Type B pancreatic cell (in vitro differentiated cells): ENCODE measurements at regions not wholly inside any gene's neighbourhood (a gene's known extent, or its start where the extent isn't known, plus 50 kb on each side); places are given as distances from the start of the nearest gene placed in this dataset.

Experiments
- DNase-seq: peaks from one replicate; pipeline ENCODE4 v3.0.0; 2021; ENCODE audit warnings: mixed read lengths; ENCODE audit not compliant: unreplicated experiment; ENCODE audit errors: extremely low spot score
- H3K27ac Mint-ChIP-seq: 2 replicates; pipeline ENCODE4 v1.8.0; 2021; ENCODE audit warnings: mild to moderate bottlenecking, mixed read lengths
- H3K27me3 Mint-ChIP-seq: 2 replicates; pipeline ENCODE4 v1.8.0; 2021; ENCODE audit warnings: mixed read lengths
- H3K36me3 Mint-ChIP-seq: 2 replicates; pipeline ENCODE4 v1.8.0; 2021; ENCODE audit warnings: mixed read lengths
- H3K4me1 Mint-ChIP-seq: one replicate; pipeline ENCODE4 v1.8.0; 2021; ENCODE audit warnings: mixed read lengths; ENCODE audit not compliant: unreplicated experiment
- H3K4me3 Mint-ChIP-seq: 2 replicates; pipeline ENCODE4 v1.8.0; 2021; ENCODE audit warnings: mild to moderate bottlenecking, mixed read lengths
- H3K9me3 Mint-ChIP-seq: 2 replicates; pipeline ENCODE4 v1.8.0; 2021; ENCODE audit warnings: mixed read lengths
- CTCF ChIP-seq: fragments of 200-600 bp; sonication (generic); conservative IDR thresholded peaks from 2 replicates; pipeline ENCODE4 v1.5.0; 2021; ENCODE audit warnings: antibody characterized with exemption, mild to moderate bottlenecking

GRCh38 chr4:134382478-134383227 is 181.1 kb upstream of the PABPC4L start:
- Mint-ChIP-seq H3K9me3 (no peaks in the 10 kb centered on the region), H3K4me3 (no peak overlapping the region), H3K36me3 (no peaks in the 10 kb centered on the region), H3K27ac (no peak overlapping the region), H3K27me3 (peaks cover 13% of the 10 kb centered on the region), H3K4me1 (no peaks in the 10 kb centered on the region)
- no peak for TF ChIP-seq CTCF
- DNase-seq: no peak

GRCh38 chr4:134375775-134376174 is 174.2 kb upstream of the PABPC4L start:
- Mint-ChIP-seq H3K27ac (no peak overlapping the region), H3K36me3 (no peaks in the 10 kb centered on the region), H3K9me3 (no peaks in the 10 kb centered on the region), H3K4me1 (no peaks in the 10 kb centered on the region), H3K4me3 (no peak overlapping the region), H3K27me3 (no peaks in the 10 kb centered on the region)
- TF ChIP-seq CTCF: no peak
- no peak for DNase-seq

- no peak overlapping the region for H3K27ac Mint-ChIP-seq
Measured at GRCh38 chr4:134365852-134366251, 164.3 kb upstream of the PABPC4L start.

GRCh38 chr4:134364928-134365327 is 163.3 kb upstream of the PABPC4L start:
- H3K4me3 Mint-ChIP-seq: no peak overlapping the region
- peaks cover 3% of the 10 kb centered on the region for H3K36me3 Mint-ChIP-seq
- no peak for DNase-seq

More at GRCh38 chr4:134365852-134366251, 164.3 kb upstream of the PABPC4L start:
- Mint-ChIP-seq H3K27me3 (peaks cover 4% of the 10 kb centered on the region), H3K9me3 (no peaks in the 10 kb centered on the region), H3K4me3 (no peak overlapping the region), H3K4me1 (no peaks in the 10 kb centered on the region), H3K36me3 (peaks cover 3% of the 10 kb centered on the region)
- no peak for DNase-seq
- TF ChIP-seq CTCF: no peak

GRCh38 chr4:134345244-134345643 is 143.7 kb upstream of the PABPC4L start:
- Mint-ChIP-seq H3K4me3 (no peak overlapping the region), H3K27me3 (no peaks in the 10 kb centered on the region), H3K36me3 (no peaks in the 10 kb centered on the region), H3K4me1 (no peaks in the 10 kb centered on the region), H3K9me3 (no peaks in the 10 kb centered on the region), H3K27ac (no peak overlapping the region)
- TF ChIP-seq CTCF: no peak
- DNase-seq: no peak

More at GRCh38 chr4:134364928-134365327, 163.3 kb upstream of the PABPC4L start:
- peaks cover 4% of the 10 kb centered on the region for H3K27me3 Mint-ChIP-seq
- H3K9me3 Mint-ChIP-seq: no peaks in the 10 kb centered on the region
- no peaks in the 10 kb centered on the region for H3K4me1 Mint-ChIP-seq
- TF ChIP-seq CTCF: no peak
- H3K27ac Mint-ChIP-seq: no peak overlapping the region
